Breast epithelium (tissue), 4 donors: ENCODE measurements at regions not wholly inside any gene's neighbourhood (a gene's known extent, or its start where the extent isn't known, plus 50 kb on each side); places are given as distances from the start of the nearest gene placed in this dataset.

ENCODE experiments used
- DNase-seq, 2 donors: peaks; one replicate each; pipeline ENCODE4 v3.0.0-alpha.2; 2019; ENCODE audit warnings: low spot score in 2 of 2
- H3K27ac ChIP-seq, 2 donors: fragments of 200-600 bp; sonication (generic) in 1 of 2; one replicate each; pipeline ENCODE4 v1.5.1; 2016 to 2019; ENCODE audit warnings: mild to moderate bottlenecking in 1 of 2
- H3K27me3 ChIP-seq, 2 donors: fragments of 200-600 bp; sonication (generic) in 1 of 2; one replicate each; pipeline versions ENCODE4 v1.5.1 to v1.6.0; 2017 to 2019; ENCODE audit warnings: control low read depth in 1 of 2, mild to moderate bottlenecking in 1 of 2
- H3K36me3 ChIP-seq: fragments of 200-600 bp; one replicate; pipeline ENCODE4 v1.5.1; 2019
- H3K4me1 ChIP-seq, 2 donors: fragments of 200-600 bp; sonication (generic); one replicate each; pipeline ENCODE4 v1.5.1; 2016 to 2019; ENCODE audit warnings: control low read depth in 1 of 2
- H3K4me3 ChIP-seq, 3 donors: fragments of 200-600 bp; sonication (generic); 1 replicate in 2 of 3; 2 replicates in 1 of 3; pipeline ENCODE4 v1.5.1; 2016 to 2019; ENCODE audit warnings: mild to moderate bottlenecking in 3 of 3, moderate library complexity in 2 of 3
- H3K9me3 ChIP-seq, 2 donors: fragments of 200-600 bp; sonication (generic) in 1 of 2; one replicate each; pipeline ENCODE4 v1.5.1; 2016 to 2019; ENCODE audit warnings: control low read depth in 1 of 2
- CTCF ChIP-seq, 3 donors: fragments of 450-650 bp; IDR thresholded peaks; one replicate each; pipeline ENCODE4 v1.5.1; 2016 to 2017; ENCODE audit warnings: antibody characterized with exemption in 3 of 3, mild to moderate bottlenecking in 3 of 3, moderate library complexity in 3 of 3
- POLR2A ChIP-seq: fragments of 450-650 bp; IDR thresholded peaks from one replicate; pipeline ENCODE4 v1.6.1; 2016; ENCODE audit warnings: antibody characterized with exemption, mild to moderate bottlenecking, moderate library complexity
- POLR2AphosphoS5 ChIP-seq, 3 donors: sonication (generic); formaldehyde crosslinking; IDR thresholded peaks; one replicate each; pipeline ENCODE4 v1.6.1; 2017; ENCODE audit warnings: antibody characterized with exemption in 3 of 3
- intact Hi-C: fragments of 100-400 bp; cut with DNase I; formaldehyde crosslinking; loops from one replicate; pipeline ENCODE4 v1.15.1; 2023; ENCODE audit warnings: low total_unique reads

GRCh38 chr1:58836408-58836807, 52.6 kb upstream of the JUN start:
- no peak overlapping the region for H3K4me3 ChIP-seq
- no peaks in the 10 kb centered on the region for H3K36me3 ChIP-seq
- intact Hi-C loops: no loop called here
- no peaks in the 10 kb centered on the region for H3K9me3 ChIP-seq
- H3K27me3 ChIP-seq: no peaks in the 10 kb centered on the region
- no peaks in the 10 kb centered on the region for H3K4me1 ChIP-seq
- no peak for TF ChIP-seq CTCF (IDR thresholded peaks at IDR 0.05)
- TF ChIP-seq POLR2A: no peak
- TF ChIP-seq POLR2AphosphoS5 (IDR thresholded peaks at IDR 0.05): no peak
- DNase-seq: no peak
- H3K27ac ChIP-seq: no peak overlapping the region

DNA sequence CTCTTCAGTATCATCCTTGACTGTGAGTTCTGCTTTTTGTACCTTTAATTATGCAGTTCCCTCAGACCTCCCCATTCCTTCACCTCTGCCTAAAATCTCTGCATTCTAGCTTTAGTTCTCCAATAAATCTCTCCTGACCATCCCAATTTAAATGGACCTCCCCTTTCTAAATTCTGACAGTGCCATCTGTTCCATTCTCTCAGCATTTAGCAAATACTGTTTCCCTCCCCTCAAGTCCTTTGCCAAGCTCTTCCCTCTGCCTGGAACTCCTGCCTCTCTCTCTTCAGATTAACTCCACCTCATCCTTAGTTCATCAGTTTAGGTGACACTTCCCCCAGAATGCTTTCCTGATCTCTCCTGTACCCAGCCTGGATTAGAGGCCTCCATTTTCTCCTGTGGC, 54.0 kb upstream of the JUN start:
- no peak for DNase-seq
- intact Hi-C loops: no loop called here
- Histone ChIP-seq H3K9me3 (no peaks in the 10 kb centered on the region), H3K36me3 (no peaks in the 10 kb centered on the region), H3K27me3 (no peaks in the 10 kb centered on the region), H3K4me3 (no peak overlapping the region), H3K27ac (no peak overlapping the region), H3K4me1 (no peaks in the 10 kb centered on the region)
- TF ChIP-seq POLR2AphosphoS5 (IDR thresholded peaks at IDR 0.05) (no peak), CTCF (IDR thresholded peaks at IDR 0.05) (no peak), POLR2A (no peak)

- no peak for DNase-seq
- H3K27ac ChIP-seq: no peak overlapping the region
- TF ChIP-seq CTCF (IDR thresholded peaks at IDR 0.05) (no peak), POLR2A (no peak), POLR2AphosphoS5 (IDR thresholded peaks at IDR 0.05) (no peak)
These were observed 55.4 kb upstream of the JUN start for GRCh38 chr1:58839147-58839795.

GRCh38 chr1:58839846-58840835, 56.3 kb upstream of the JUN start:
- Histone ChIP-seq H3K9me3 (no peaks in the 10 kb centered on the region), H3K36me3 (no peaks in the 10 kb centered on the region), H3K27me3 (no peaks in the 10 kb centered on the region), H3K4me1 (no peaks in the 10 kb centered on the region), H3K4me3 (no peak overlapping the region), H3K27ac (no peak overlapping the region)
- no peak for DNase-seq
- intact Hi-C loops: no loop called here
- no peak for TF ChIP-seq POLR2A
- no peak for TF ChIP-seq CTCF (IDR thresholded peaks at IDR 0.05)
- TF ChIP-seq POLR2AphosphoS5 (IDR thresholded peaks at IDR 0.05): no peak

More at GRCh38 chr1:58839147-58839795, 55.4 kb upstream of the JUN start:
- intact Hi-C loops: no loop called here
- Histone ChIP-seq H3K36me3 (no peaks in the 10 kb centered on the region), H3K9me3 (no peaks in the 10 kb centered on the region), H3K4me3 (no peak overlapping the region), H3K4me1 (no peaks in the 10 kb centered on the region), H3K27me3 (no peaks in the 10 kb centered on the region)

DNA sequence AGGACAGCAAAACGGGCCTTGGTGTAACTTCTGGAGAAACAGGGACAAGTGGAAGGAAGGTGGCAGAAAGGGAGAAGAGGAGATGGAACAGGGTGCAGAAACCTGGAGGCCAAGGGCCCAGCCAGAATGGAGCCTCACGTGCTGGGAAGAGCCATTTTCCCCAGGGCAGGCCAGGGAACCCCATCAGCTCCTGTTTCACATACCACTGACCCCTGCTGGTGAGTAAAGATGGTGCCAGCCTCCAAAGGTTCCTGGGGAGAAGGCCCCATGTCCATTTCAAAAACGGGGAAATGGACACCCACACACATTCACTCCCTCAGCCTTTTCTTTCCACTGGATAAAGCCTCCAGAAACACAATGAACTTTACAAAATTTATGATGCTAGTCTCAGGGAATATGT, 57.6 kb upstream of the JUN start:
- no peak overlapping the region for H3K4me3 ChIP-seq
- H3K4me1 ChIP-seq: no peaks in the 10 kb centered on the region
- no peaks in the 10 kb centered on the region for H3K9me3 ChIP-seq
- no peaks in the 10 kb centered on the region for H3K36me3 ChIP-seq
- no peak for DNase-seq
- intact Hi-C loops: no loop called here
- TF ChIP-seq CTCF (IDR thresholded peaks at IDR 0.05) (no peak), POLR2AphosphoS5 (IDR thresholded peaks at IDR 0.05) (no peak), POLR2A (no peak)
- H3K27me3 ChIP-seq: no peaks in the 10 kb centered on the region
- H3K27ac ChIP-seq: no peak overlapping the region
